Renal cortex interstitium (tissue), 11 donors: ENCODE measurements at regions not wholly inside any gene's neighbourhood (a gene's known extent, or its start where the extent isn't known, plus 50 kb on each side); places are given as distances from the start of the nearest gene placed in this dataset.
"Not testable (repeated sequence)": the region's sequence is repeated elsewhere in the genome, so short reads cannot be mapped to it uniquely, and the experiment has no call there.

Experiments
- DNase-seq, 11 donors: peaks; one replicate each; pipeline ENCODE4 v3.0.0-alpha.2; 2013; ENCODE audit warnings: low read depth in 9 of 11, low spot score in 4 of 11; ENCODE audit errors: extremely low read depth in 1 of 11

- no peak for DNase-seq
Measured at GRCh38 chr2:75432761-75433361, 127.9 kb downstream of the EVA1A start.

GRCh38 chr2:75431763-75432162 lies 129.0 kb downstream of the EVA1A start:
- DNase-seq: no peak

- no peak for DNase-seq
Measured at GRCh38 chr2:75431276-75431675, 129.5 kb downstream of the EVA1A start.

- DNase-seq: not testable (repeated sequence)
Measured at GRCh38 chr2:75430449-75430848, 130.3 kb downstream of the EVA1A start.

GRCh38 chr2:75428646-75429443 lies 131.9 kb downstream of the EVA1A start:
- DNase-seq: no peak

- no peak for DNase-seq
Measured at GRCh38 chr2:75428060-75428459, 132.7 kb downstream of the EVA1A start.

GRCh38 chr2:75424936-75425619 lies 135.7 kb downstream of the EVA1A start:
- DNase-seq: no peak

GRCh38 chr2:75421986-75422385 lies 138.8 kb downstream of the EVA1A start:
- DNase-seq: no peak

GRCh38 chr2:75416420-75417342 lies 144.1 kb downstream of the EVA1A start:
- no peak for DNase-seq

GRCh38 chr2:75415731-75416130 lies 145.0 kb downstream of the EVA1A start:
- no peak for DNase-seq

GRCh38 chr2:75415111-75415626 lies 145.6 kb downstream of the EVA1A start:
- no peak for DNase-seq

GRCh38 chr2:75411574-75411973 lies 149.2 kb downstream of the EVA1A start:
- no peak for DNase-seq

- DNase-seq: no peak
Measured at GRCh38 chr2:75410702-75411101, 150.0 kb downstream of the EVA1A start.

- DNase-seq: no peak
Measured at GRCh38 chr2:75408771-75409170, 152.0 kb downstream of the EVA1A start.

- DNase-seq: no peak
Measured at GRCh38 chr2:75407038-75407530, 153.7 kb downstream of the EVA1A start.

- no peak for DNase-seq
Measured at GRCh38 chr2:75406131-75406581, 154.6 kb downstream of the EVA1A start.

- no peak for DNase-seq
Measured at GRCh38 chr2:75405000-75405399, 155.7 kb downstream of the EVA1A start.

- DNase-seq: peak in 9 of 11 donors; percentile 26 to 40 (median 33)
Measured at GRCh38 chr2:75403991-75404428, 156.7 kb downstream of the EVA1A start.

GRCh38 chr2:75396314-75396713 lies 164.4 kb downstream of the EVA1A start:
- no peak for DNase-seq
